ENCODE measurements at regions not wholly inside any gene's neighbourhood (a gene's known extent, or its start where the extent isn't known, plus 50 kb on each side); places are given as distances from the start of the nearest gene placed in this dataset.

DNA sequence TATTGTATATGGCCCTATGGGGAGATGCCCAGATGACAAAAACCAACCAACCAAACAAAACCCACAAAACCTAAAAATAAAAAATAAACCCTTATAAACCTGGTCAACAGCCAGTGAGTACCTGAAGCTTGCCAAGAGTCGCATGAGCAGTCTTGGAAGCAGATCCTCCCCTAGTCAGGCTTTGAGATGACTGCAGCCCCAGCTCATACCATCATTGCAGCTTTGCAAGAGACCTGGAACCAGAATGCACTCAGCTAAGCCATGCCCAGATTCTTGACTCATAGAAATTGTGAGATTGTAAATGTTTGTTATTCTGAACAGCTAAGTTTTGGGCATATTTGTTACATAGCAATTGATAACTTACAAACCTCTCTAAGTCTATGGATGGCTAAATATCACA is 326.8 kb downstream of the HLX start:
- Histone ChIP-seq H2AFZ (ENCODE audit: insufficient read depth, low read depth, low read length, poor library complexity, severe bottlenecking) (no peak overlapping the region), H4K20me1 (ENCODE audit: insufficient read depth, low read length) (no peaks in the 10 kb centered on the region), H3K9me3 (replicated peaks in 1 of 2; ENCODE audit: control insufficient read depth in 1 of 2, insufficient read depth in 1 of 2, low read length in 2 of 2) (no peaks in the 10 kb centered on the region), H3K27ac (ENCODE audit: low read depth in 1 of 2, low read length in 2 of 2) (no peak overlapping the region), H3K27me3 (ENCODE audit: control insufficient read depth in 2 of 2, insufficient read depth in 2 of 2, low read length in 2 of 2) (no peaks in the 10 kb centered on the region), H3K4me2 (replicated peaks; ENCODE audit: extremely low read depth, low read length, poor library complexity, severe bottlenecking) (no peak overlapping the region), H3K9ac (ENCODE audit: insufficient read depth, low read length, poor library complexity, severe bottlenecking) (no peak overlapping the region), H3K4me3 (replicated peaks in 1 of 3; ENCODE audit: low read depth in 2 of 3, low read length in 3 of 3) (no peak overlapping the region), H3K4me1 (ENCODE audit: control insufficient read depth in 1 of 2, insufficient read depth in 2 of 2, low read length in 2 of 2) (no peaks in the 10 kb centered on the region), H3K36me3 (replicated peaks in 1 of 2; ENCODE audit: control insufficient read depth in 1 of 2, insufficient read depth in 2 of 2, low read length in 2 of 2) (no peaks in the 10 kb centered on the region), H3K79me2 (ENCODE audit: insufficient read depth, low read length) (no peaks in the 10 kb centered on the region)
- Mint-ChIP-seq H3K4me3 (no peak overlapping the region), H3K36me3 (no peaks in the 10 kb centered on the region), H3K27ac (no peak overlapping the region), H3K9me3 (peaks cover 0 to 19% (median 8%) of the 10 kb centered on the region in 7 donors), H3K27me3 (ENCODE audit: low read depth in 3 of 3) (peaks cover 0 to 1% (median 0%) of the 10 kb centered on the region in 3 donors), H3K4me1 (peaks cover 5% of the 10 kb centered on the region)
- WGBS (ENCODE audit: insufficient coverage) = 100% methylated on average over 1 of the region's 1 CpG
- TF ChIP-seq, protein P1, sequence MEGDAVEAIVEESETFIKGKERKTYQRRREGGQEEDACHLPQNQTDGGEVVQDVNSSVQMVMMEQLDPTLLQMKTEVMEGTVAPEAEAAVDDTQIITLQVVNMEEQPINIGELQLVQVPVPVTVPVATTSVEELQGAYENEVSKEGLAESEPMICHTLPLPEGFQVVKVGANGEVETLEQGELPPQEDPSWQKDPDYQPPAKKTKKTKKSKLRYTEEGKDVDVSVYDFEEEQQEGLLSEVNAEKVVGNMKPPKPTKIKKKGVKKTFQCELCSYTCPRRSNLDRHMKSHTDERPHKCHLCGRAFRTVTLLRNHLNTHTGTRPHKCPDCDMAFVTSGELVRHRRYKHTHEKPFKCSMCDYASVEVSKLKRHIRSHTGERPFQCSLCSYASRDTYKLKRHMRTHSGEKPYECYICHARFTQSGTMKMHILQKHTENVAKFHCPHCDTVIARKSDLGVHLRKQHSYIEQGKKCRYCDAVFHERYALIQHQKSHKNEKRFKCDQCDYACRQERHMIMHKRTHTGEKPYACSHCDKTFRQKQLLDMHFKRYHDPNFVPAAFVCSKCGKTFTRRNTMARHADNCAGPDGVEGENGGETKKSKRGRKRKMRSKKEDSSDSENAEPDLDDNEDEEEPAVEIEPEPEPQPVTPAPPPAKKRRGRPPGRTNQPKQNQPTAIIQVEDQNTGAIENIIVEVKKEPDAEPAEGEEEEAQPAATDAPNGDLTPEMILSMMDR (IDR thresholded peaks at IDR 0.05) = no peak
- DNase-seq = no peak
- intact Hi-C loops (cut with micrococcal nuclease) = loop anchor here in 1 of 2 donors (10.0 kb wide), 1 partner anchor 91 kb away; no protein-coding TSS in a partner anchor

DNA sequence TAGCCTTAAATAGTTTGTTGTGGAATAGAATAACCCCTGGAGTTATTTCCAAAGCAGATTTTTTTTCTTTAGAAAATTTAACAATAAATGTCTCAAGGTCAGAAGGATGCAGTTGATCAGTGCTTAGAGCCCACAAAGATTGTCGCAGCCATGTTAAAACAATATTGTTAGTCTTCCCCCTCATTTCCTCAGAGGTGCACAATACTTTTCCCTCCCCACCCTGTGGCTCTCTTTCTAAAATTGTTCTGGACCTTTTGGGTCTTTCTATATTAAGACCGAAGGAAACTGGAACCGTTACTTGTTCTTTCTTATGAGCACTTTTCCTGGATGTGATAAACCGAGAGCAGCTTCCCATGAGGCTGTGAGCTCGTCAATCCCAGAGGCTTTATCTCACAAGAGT is 333.7 kb downstream of the HLX start:
- Mint-ChIP-seq H3K27me3 (ENCODE audit: low read depth in 3 of 3) (peaks cover 0 to 7% (median 1%) of the 10 kb centered on the region in 3 donors), H3K4me1 (no peaks in the 10 kb centered on the region), H3K27ac (no peak overlapping the region)

More for the DNA sequence above, 333.7 kb downstream of the HLX start:
- no peak for DNase-seq
- Histone ChIP-seq H3K4me3 (replicated peaks in 1 of 3; ENCODE audit: low read depth in 2 of 3, low read length in 3 of 3) (no peak overlapping the region), H3K4me2 (replicated peaks; ENCODE audit: extremely low read depth, low read length, poor library complexity, severe bottlenecking) (no peak overlapping the region), H3K27me3 (ENCODE audit: control insufficient read depth in 2 of 2, insufficient read depth in 2 of 2, low read length in 2 of 2) (no peaks in the 10 kb centered on the region), H3K36me3 (replicated peaks in 1 of 2; ENCODE audit: control insufficient read depth in 1 of 2, insufficient read depth in 2 of 2, low read length in 2 of 2) (no peaks in the 10 kb centered on the region), H3K9me3 (replicated peaks in 1 of 2; ENCODE audit: control insufficient read depth in 1 of 2, insufficient read depth in 1 of 2, low read length in 2 of 2) (no peaks in the 10 kb centered on the region), H3K9ac (ENCODE audit: insufficient read depth, low read length, poor library complexity, severe bottlenecking) (no peak overlapping the region), H3K27ac (ENCODE audit: low read depth in 1 of 2, low read length in 2 of 2) (no peak overlapping the region), H3K4me1 (ENCODE audit: control insufficient read depth in 1 of 2, insufficient read depth in 2 of 2, low read length in 2 of 2) (no peaks in the 10 kb centered on the region), H2AFZ (ENCODE audit: insufficient read depth, low read depth, low read length, poor library complexity, severe bottlenecking) (no peak overlapping the region), H3K79me2 (ENCODE audit: insufficient read depth, low read length) (no peaks in the 10 kb centered on the region), H4K20me1 (ENCODE audit: insufficient read depth, low read length) (no peaks in the 10 kb centered on the region)
- TF ChIP-seq, protein P1 (IDR thresholded peaks at IDR 0.05) = no peak
- 83% methylated on average over 5 of the region's 5 CpGs for WGBS (ENCODE audit: insufficient coverage)
- Mint-ChIP-seq H3K4me3 (no peak overlapping the region), H3K9me3 (peaks cover 0 to 19% (median 6%) of the 10 kb centered on the region in 7 donors), H3K36me3 (no peaks in the 10 kb centered on the region)
- intact Hi-C loops (cut with micrococcal nuclease) = no loop called here

All from CD14-positive monocyte (primary cell).